Endothelial cell of hepatic sinusoid (primary cell): ENCODE measurements at regions not wholly inside any gene's neighbourhood (a gene's known extent, or its start where the extent isn't known, plus 50 kb on each side); places are given as distances from the start of the nearest gene placed in this dataset.

Experiments used
- in situ Hi-C: cut with HindIII; loops from 2 replicates; pipeline ENCODE4 v1.10.0; 2017; ENCODE audit warnings: low sequenced_read_pairs

- in situ Hi-C loops = loop anchor here (5.0 kb wide), 1 partner anchor 59 kb away; no protein-coding TSS in a partner anchor
Measured at GRCh38 chr21:26412885-26413284, 160.2 kb downstream of the CYYR1 start.

GRCh38 chr21:26409735-26410134 lies 163.4 kb downstream of the CYYR1 start:
- in situ Hi-C loops = loop anchor here (5.0 kb wide), 1 partner anchor 63 kb away; no protein-coding TSS in a partner anchor

- in situ Hi-C loops = no loop called here
Measured at GRCh38 chr21:26408511-26408910, 164.6 kb downstream of the CYYR1 start.

- in situ Hi-C loops = no loop called here
Measured at GRCh38 chr21:26406526-26406925, 166.6 kb downstream of the CYYR1 start.

GRCh38 chr21:26405735-26406361 lies 167.2 kb downstream of the CYYR1 start:
- in situ Hi-C loops = no loop called here

- in situ Hi-C loops = no loop called here
Measured at GRCh38 chr21:26405071-26405470, 168.0 kb downstream of the CYYR1 start.

- in situ Hi-C loops = loop anchor here (5.0 kb wide), 1 partner anchor 48 kb away; no protein-coding TSS in a partner anchor
Measured at GRCh38 chr21:26404288-26404687, 168.8 kb downstream of the CYYR1 start.

GRCh38 chr21:26403321-26403720 lies 169.8 kb downstream of the CYYR1 start:
- in situ Hi-C loops = loop anchor here (5.0 kb wide), 1 partner anchor 49 kb away; no protein-coding TSS in a partner anchor

GRCh38 chr21:26397545-26397944 lies 175.5 kb downstream of the CYYR1 start:
- in situ Hi-C loops = loop anchor here (5.0 kb wide), 1 partner anchor 35 kb away; no protein-coding TSS in a partner anchor

GRCh38 chr21:26394341-26394740 lies 178.7 kb downstream of the CYYR1 start:
- in situ Hi-C loops = no loop called here

- in situ Hi-C loops = no loop called here
Measured at GRCh38 chr21:26391166-26391565, 181.9 kb downstream of the CYYR1 start.

- in situ Hi-C loops = no loop called here
Measured at GRCh38 chr21:26389971-26390641, 183.0 kb downstream of the CYYR1 start.

- in situ Hi-C loops = no loop called here
Measured at GRCh38 chr21:26388731-26389231, 184.3 kb downstream of the CYYR1 start.

GRCh38 chr21:26385721-26386120 lies 187.4 kb downstream of the CYYR1 start:
- in situ Hi-C loops = no loop called here

- in situ Hi-C loops = no loop called here
Measured at GRCh38 chr21:26379561-26379960, 193.5 kb downstream of the CYYR1 start.

- in situ Hi-C loops = no loop called here
Measured at GRCh38 chr21:26377111-26377694, 195.9 kb downstream of the CYYR1 start.

- in situ Hi-C loops = no loop called here
Measured at GRCh38 chr21:26374817-26375216, 198.3 kb downstream of the CYYR1 start.

GRCh38 chr21:26368591-26369320 lies 198.2 kb upstream of the APP start:
- in situ Hi-C loops = no loop called here

GRCh38 chr21:26366781-26367180 lies 196.2 kb upstream of the APP start:
- in situ Hi-C loops = no loop called here

- in situ Hi-C loops = no loop called here
Measured at GRCh38 chr21:26365849-26366248, 195.3 kb upstream of the APP start.

GRCh38 chr21:26351661-26352060 lies 181.1 kb upstream of the APP start:
- in situ Hi-C loops = no loop called here
